Mesothelial cell of epicardium (in vitro differentiated cells): ENCODE measurements at regions not wholly inside any gene's neighbourhood (a gene's known extent, or its start where the extent isn't known, plus 50 kb on each side); places are given as distances from the start of the nearest gene placed in this dataset.

Experiments
- DNase-seq, 2 experiments: peaks; one replicate each; pipeline ENCODE4 v3.0.0; 2021; ENCODE audit warnings: low spot score in 2 of 2; ENCODE audit not compliant: unreplicated experiment in 2 of 2
- H3K27ac Mint-ChIP-seq: 2 replicates; pipeline ENCODE4 v1.8.0; 2021; ENCODE audit warnings: mixed read lengths
- H3K27me3 Mint-ChIP-seq: 2 replicates; pipeline ENCODE4 v1.8.0; 2021; ENCODE audit warnings: low read depth, mixed read lengths
- H3K36me3 Mint-ChIP-seq: 2 replicates; pipeline ENCODE4 v1.8.0; 2021; ENCODE audit warnings: mixed read lengths
- H3K4me1 Mint-ChIP-seq: 2 replicates; pipeline ENCODE4 v1.8.0; 2021; ENCODE audit warnings: mixed read lengths
- H3K4me3 Mint-ChIP-seq: 2 replicates; pipeline ENCODE4 v1.8.0; 2021; ENCODE audit warnings: mild to moderate bottlenecking, moderate library complexity, mixed read lengths
- H3K9me3 Mint-ChIP-seq: 2 replicates; pipeline ENCODE4 v1.8.0; 2021; ENCODE audit warnings: mixed read lengths
- CTCF ChIP-seq: fragments of 200-600 bp; sonication (generic); IDR thresholded peaks from one replicate; pipeline ENCODE4 v1.5.0; 2021; ENCODE audit warnings: antibody characterized with exemption; ENCODE audit not compliant: unreplicated experiment

DNA sequence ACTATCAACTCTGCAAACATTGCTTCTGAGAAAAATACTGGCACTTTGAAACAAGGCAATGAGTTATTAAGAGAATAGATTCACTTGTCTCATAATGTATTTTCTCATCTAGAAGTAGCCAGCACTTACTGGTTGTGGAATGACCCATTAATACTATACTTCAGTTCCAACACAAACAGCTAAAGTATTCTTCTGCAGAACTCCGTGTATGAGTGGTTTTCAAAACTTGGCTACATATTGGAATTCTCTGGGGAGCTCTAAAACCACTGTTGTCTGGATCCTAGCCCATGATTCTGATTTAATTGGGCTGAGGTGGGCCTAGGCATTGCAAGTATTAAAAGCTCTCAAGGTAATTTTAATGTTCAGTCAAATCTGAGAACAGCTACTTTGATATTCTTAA is 1416.4 kb upstream of the RAG2 start:
- no peak overlapping the region for H3K4me3 Mint-ChIP-seq
- no peak for TF ChIP-seq CTCF
- peaks cover 3% of the 10 kb centered on the region for H3K4me1 Mint-ChIP-seq
- peak overlapping the region; percentile 21 for H3K27ac Mint-ChIP-seq
- H3K36me3 Mint-ChIP-seq = no peaks in the 10 kb centered on the region
- H3K27me3 Mint-ChIP-seq = no peaks in the 10 kb centered on the region
- DNase-seq = no peak
- no peaks in the 10 kb centered on the region for H3K9me3 Mint-ChIP-seq

GRCh38 chr11:38013157-38013556 is 1415.1 kb upstream of the RAG2 start:
- DNase-seq = no peak
- H3K4me3 Mint-ChIP-seq = no peak overlapping the region
- no peaks in the 10 kb centered on the region for H3K36me3 Mint-ChIP-seq
- no peak overlapping the region for H3K27ac Mint-ChIP-seq
- H3K27me3 Mint-ChIP-seq = no peaks in the 10 kb centered on the region
- peaks cover 3% of the 10 kb centered on the region for H3K4me1 Mint-ChIP-seq
- H3K9me3 Mint-ChIP-seq = no peaks in the 10 kb centered on the region
- TF ChIP-seq CTCF = no peak

DNA sequence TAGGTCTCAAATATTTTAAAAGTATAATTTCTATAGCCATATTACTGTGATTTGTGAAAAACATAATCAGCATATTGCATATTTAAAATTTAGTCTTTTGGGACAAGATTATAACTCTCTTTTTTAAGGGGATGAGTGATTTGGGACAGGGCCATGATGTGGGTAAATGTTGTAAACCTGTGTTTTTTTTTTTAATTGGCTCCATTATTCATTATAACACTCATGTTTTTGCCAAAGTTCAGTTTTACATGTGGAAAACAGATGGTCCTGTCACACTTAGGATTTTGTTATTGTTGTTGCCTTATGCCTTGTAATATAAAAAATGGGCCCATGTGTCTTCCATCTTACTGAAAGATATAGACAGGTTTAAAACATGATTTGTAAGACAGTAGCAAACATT is 1413.5 kb upstream of the RAG2 start:
- DNase-seq = no peak
- Mint-ChIP-seq H3K4me3 (no peak overlapping the region), H3K9me3 (no peaks in the 10 kb centered on the region), H3K36me3 (no peaks in the 10 kb centered on the region), H3K27ac (no peak overlapping the region), H3K4me1 (peaks cover 3% of the 10 kb centered on the region), H3K27me3 (no peaks in the 10 kb centered on the region)
- TF ChIP-seq CTCF = no peak

DNA sequence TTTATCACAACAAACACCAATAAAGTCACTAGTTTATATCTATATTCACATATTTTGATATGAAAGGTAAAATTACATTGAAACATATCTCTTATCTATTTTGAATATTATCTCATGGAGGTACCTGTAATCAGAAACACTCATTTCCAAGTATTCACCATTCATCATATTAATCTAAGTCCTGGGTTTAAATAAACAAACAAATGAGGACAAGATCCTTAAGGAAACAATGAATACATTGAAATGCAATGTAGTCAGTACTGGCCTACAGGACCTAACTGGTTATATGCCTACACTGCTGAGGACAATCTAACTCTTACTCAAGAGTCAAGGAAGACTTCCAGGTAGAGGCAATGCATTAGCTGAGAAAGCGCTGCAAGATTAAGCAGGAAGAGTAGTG is 1411.9 kb upstream of the RAG2 start:
- Mint-ChIP-seq H3K4me1 (peaks cover 8% of the 10 kb centered on the region), H3K36me3 (no peaks in the 10 kb centered on the region), H3K27ac (no peak overlapping the region), H3K9me3 (no peaks in the 10 kb centered on the region), H3K4me3 (no peak overlapping the region), H3K27me3 (no peaks in the 10 kb centered on the region)
- no peak for TF ChIP-seq CTCF
- DNase-seq = no peak

- Mint-ChIP-seq H3K4me3 (no peak overlapping the region), H3K36me3 (no peaks in the 10 kb centered on the region)
- DNase-seq = no peak
These were observed 1408.4 kb upstream of the RAG2 start for GRCh38 chr11:38006466-38006865.

More at GRCh38 chr11:38006466-38006865, 1408.4 kb upstream of the RAG2 start:
- Mint-ChIP-seq H3K9me3 (peaks cover 14% of the 10 kb centered on the region), H3K27ac (no peak overlapping the region), H3K4me1 (peaks cover 6% of the 10 kb centered on the region), H3K27me3 (no peaks in the 10 kb centered on the region)
- no peak for TF ChIP-seq CTCF
